GM20431 (cell line): ENCODE measurements at regions not wholly inside any gene's neighbourhood (a gene's known extent, or its start where the extent isn't known, plus 50 kb on each side); places are given as distances from the start of the nearest gene placed in this dataset.

Source experiments
- in situ Hi-C: fragments of 300-500 bp; cut with MseI, MboI; formaldehyde crosslinking; loops from one replicate; pipeline ENCODE4 v1.15.0; 2020; ENCODE audit warnings: low sequenced_read_pairs; ENCODE audit not compliant: unreplicated experiment

DNA sequence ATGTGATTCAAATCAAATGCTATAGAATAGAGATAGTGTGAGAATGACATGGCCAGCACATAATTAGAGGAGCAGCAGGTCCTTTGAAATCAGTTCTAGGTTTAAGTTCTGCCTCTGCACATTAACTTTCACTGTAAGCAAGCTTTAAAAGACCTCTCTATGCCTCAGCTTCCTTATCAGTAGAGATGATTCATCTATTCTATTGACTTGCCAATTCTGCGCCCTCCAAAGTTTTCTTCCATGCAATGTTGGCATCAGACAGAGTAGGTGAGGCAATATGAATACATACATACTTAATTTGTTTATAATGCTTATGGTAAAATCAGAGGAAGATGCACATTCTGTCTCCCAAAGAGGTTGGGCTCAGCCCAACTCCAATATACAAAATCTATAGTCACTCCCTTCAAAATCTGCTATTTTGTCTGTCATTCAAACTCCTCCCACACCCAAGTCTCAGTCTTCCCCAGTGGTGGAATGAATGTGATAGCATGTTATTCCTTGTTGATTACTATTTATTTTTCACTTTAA, 525.5 kb downstream of the RFC3 start:
- in situ Hi-C loops = no loop called here

DNA sequence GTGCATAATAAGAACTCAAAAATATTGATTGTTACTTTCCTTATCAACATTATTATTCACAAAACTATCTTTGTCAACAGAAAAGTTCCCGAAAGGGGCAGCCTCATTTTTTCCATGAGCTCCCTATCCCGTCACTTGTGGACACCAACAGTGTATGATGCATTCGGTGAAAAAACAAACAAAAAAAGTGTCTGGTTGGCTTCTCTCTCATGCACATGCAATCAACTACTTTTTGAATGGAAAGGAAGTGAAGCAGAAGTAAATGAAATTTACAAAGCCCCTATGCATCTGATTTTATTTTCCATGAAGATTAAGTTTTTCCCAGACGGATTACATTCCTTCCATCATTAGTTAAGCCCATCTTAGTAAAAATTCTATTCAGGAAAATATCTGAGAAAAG, 526.9 kb downstream of the RFC3 start:
- in situ Hi-C loops = no loop called here

DNA sequence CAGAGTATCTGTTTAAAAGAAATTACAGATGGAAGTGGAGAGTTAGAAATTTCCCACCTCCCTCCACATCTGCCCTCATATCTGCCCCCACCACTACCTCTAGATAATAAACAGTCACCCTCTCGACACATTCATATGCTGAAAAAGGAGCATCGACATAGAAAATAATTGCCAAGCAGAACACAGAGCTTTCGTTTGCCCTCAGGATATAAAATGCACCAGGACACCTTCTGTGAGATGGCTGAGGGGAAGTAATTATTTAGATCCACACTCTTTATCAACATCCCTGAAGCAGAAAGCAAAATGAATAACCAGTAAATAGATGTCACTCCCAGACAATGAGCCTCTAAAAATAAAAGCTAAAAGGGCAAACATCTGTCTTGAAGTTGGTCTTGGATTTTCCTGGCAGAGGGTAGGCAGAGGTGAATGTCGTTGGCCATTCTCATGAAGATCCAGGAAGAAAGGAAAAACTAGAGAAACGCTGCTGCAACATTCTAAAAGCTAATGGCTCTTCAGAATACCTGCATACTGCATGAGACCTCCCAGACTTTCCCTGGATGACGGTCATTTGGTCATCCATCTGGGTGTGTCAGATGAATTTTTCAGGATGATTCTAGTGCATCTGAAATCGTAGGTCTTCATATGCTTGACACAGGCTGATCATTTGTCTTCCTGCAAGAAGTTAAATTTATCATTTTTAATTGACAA, 527.5 kb downstream of the RFC3 start:
- in situ Hi-C loops = no loop called here

DNA sequence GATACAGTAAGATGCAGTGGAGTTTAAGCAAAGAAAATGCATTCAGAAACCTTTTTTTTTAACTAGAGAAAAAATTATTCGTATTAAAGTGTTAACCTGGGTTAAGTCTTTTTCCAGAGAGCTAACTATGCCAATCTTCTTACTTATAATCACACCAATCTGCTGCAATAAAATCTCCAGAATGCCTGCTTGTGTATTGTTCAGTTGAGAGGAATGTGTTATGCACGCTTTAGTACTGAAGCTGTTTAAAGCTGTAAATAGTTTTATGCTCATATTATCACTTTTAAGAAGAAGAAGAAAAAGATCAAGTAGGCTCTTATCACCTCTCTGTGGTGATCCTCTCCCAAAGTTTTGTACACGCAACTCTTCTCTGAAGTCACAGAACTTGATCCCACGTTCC, 528.7 kb downstream of the RFC3 start:
- in situ Hi-C loops = no loop called here

DNA sequence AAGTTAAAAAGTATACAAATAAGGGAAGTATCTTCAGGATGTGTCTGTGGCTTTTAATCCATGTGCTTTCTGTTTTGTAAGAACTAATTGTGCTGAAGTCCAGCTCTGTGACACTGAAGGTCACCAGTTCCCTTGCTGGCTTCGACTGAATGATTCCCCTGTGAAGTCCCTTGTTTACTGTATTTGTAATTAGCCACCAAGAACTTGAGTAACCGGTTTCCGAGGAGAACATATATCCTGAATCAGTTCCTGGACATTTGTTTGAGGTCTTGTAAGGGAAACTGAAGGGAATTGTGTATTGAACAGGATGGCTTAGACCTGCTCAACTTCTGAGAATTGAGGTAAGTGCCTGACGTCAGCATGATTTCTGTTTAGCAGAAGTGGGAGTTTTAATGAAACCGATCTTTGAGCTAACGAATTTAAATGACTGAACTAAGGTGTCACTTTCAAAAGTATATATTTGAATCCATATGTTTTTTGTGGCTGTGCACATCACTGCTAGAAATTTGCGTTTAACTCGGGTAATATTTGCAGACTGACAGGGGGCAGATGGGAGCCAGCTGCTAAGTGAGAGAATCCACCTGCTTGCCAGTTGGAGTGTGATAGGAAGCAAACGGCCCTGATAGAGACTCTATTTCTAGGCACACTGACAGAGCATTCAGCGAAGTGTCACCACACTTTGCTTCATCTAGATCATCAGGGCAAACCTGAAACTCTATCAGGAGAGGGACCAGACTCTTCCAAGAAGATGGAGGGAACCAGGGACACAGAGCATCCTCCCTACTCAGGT, 530.0 kb downstream of the RFC3 start:
- in situ Hi-C loops = no loop called here

DNA sequence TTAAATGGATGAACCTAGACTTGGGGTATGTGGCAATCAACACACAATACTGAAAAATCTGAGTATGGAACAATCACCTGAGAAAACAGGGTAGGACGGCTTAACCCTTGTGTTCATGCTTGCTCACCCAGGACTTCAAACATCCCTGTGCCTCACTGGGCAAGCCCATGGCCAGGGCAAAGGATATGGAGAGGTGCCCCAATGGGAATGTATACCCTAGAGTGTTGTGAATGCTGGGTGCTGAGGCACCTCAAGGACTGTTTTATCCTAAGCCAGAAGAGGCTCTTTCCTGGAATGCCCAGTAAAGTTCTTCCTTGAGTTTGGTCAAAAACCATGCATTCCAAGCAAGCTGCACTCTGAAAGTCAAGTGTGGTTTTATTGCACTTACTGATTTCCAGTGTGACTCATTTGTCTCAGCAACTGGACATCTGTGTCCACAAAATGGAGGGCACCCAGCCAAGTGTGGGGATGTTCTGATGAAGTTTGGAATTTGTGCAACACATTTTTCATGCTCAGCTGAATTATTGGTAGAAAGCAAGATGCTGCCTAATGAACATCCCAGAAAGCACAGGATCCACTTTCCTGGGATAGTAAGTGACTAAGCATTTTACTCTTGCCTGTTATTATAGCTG, 531.3 kb downstream of the RFC3 start:
- in situ Hi-C loops = no loop called here

DNA sequence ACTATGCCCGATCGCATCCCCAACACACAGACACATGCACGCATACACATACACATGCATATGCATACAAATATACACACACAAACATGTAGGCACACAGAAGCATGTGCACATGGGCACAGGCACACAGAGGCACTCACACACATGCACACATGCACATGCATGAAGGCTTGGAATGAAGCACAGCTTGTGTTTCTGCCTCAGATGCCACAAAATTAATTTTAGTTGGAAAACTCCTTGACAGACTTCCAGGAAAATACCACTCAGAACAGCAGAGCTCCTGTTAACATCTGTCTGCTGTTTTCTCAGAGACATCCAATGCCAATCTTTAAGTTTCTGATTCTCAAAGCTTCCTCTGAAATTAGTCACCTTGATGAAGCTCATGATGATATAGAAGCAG, 532.7 kb downstream of the RFC3 start:
- in situ Hi-C loops = no loop called here

DNA sequence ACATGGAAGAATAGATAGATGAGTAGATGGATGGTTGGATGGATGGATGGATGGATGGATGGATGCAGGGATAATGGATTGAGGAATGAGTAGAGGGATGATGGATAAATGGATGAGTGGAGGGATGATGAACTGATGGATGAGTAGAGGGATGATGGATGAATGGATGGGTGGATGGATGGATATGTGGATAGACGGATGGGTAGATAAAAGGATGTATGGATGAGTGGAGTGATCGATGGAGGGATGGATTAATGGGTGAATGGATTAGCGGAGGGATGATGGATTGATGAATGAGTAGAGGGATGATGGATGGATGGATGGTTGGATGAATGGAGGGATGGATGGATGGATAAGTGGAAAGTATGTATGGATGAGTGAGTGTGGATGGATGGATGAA, 533.2 kb downstream of the RFC3 start:
- in situ Hi-C loops = no loop called here

DNA sequence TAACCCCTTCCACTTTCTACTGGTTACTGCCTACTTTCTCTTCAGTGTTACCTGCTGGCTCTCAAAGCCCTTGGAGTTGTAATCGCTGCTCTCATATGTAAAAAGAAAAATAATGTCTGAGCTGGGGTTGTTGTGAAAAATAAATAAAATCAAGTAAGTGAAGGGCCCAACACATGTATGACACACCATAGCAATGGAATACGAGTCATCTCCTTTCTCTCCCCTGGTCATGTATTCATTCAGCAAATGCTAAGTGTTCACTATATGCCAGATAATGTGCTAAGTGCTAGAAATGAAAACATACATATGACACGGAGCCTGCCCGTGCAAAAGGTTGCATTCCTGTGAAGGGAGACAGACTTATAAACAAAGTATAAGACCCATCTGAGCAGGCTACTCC, 535.0 kb downstream of the RFC3 start:
- in situ Hi-C loops = no loop called here

DNA sequence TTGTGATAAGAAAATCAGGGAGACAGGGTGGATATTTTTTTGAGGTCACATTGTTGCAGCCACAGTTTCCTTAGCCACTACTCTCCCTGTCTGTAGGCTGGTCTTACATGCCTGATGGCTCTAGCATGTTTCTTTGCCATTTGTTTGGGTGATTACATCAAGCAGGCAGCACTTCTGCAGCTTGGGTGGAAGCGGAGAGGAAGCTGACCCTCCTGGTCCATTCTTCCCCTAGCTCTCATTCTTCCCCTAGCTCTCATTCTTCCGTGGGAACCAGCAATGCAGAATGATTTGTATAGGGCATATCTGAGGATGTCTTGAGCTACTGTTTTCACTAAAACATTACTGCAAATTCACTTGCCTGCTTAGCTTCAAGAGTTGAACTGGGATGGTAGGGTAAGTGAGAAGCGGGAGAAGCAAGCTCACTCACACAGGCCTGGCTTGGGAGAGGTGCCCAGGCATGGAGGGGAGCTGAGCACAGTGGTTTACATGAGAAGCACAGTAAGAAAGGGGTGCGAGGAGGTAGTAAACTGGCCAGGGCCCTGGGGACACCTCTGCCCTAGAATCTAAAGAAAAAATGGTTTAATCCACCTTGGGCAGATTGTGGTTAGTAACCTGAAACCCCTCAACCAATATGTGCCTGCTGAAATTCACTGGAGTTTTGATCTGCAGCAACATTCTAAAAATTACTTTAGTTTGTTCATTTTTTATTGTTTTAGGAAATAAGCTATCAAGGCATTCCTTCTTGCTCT, 538.9 kb downstream of the RFC3 start:
- in situ Hi-C loops = no loop called here

DNA sequence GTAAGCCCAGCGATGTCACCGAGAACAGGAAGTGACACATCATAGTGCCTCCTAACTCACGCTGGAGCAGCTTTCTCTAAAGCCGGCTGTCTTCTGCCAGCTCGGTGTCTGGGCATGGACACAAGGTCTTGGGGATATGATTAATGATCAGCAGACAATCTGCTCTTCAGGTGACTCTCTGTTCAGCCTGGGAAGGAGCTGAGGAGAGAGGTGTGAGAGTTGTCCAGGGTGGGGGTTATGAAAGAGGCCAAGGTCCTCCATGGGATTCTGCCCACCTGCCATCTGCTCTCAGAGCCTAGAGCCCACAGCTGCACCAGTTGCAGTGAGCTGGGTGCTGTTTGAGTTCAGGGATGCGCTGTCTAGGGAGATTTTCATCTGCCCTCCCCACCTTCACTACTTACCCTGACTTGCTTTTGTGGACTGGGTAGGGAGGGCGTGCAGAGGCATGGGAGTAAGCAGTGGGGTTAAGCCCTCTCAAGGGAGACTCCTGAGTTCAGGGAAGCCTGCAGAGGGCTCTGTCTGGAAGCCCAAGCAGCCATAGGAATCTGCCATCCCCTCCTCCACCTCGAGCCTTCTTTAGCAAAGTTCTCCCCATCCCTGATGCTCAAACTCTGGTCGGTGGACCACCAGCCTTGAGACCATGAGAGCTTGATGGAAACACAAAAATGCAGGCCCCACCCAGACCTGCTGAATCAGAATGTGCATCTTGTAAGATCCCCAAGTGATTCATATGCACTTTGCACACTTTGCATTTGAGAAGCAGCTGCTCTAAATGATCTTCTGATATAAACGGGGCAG, 539.7 kb downstream of the RFC3 start:
- in situ Hi-C loops = no loop called here

DNA sequence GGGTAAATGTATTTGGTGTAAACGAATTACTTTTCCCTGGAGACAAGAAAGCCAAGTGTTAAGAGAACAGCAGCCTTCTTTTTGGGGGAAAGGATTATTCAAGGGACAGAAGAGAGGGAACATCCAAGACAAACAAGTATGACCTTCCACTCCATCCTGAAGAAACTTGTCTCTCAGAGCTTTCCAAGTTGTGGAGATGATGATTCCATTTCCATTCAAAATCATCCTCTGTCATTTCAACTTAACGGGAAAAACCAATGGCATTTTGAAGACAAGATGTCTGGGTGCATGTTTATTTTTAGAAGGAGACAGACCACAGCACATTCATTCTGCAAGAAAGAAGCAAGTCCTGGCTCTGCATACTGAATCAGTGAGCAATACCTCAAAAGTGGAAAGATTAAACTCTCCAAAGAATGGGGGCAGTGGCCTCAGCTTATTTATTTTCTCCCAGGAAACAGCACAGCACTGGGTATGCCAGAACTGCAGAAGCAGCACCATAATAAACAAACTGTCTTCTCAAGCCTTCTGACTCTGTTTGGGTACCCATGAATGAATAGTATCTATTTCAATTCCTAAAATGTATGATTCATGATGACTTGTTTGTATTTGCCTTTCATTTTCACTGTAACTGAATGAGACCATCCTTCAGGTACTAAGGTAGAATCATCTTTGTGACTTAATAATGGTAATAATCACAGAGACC, 541.0 kb downstream of the RFC3 start:
- in situ Hi-C loops = no loop called here

DNA sequence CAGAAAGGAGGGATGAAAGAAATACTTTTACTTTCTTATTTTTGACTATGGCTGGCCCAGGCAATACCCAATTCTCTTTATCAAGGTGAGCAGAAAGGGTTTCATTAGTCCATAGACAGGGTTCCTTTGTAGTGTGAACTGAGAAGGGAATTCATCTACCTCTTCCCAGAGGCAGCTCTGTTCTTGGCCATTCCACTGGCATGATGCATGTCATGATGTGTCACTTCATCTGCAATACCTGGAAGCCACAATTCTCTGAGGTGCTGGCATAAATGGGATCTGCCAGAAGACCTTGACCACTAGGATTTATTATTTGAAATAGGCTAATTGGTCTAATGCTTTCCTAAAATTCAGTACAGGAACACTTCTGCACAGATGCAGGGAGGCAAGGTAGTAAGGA, 542.8 kb downstream of the RFC3 start:
- in situ Hi-C loops = no loop called here

DNA sequence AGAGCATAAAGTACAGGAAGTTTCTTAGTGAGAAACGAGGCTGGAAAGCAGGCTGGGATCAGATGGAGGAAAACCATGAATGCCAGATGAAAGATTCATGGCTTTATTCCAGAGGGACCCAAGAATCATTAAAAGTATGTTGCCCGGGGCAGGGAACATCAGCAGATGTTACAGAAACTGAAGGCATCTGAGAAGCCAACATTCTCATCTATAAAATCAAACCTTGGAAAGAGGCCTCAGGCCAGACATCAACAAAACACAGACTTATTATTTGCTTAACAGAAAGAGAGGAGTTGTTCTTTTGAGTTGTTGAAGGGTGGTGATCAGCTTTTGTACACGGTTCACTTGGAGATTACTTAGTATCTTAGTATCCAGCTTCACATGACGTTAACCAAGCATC, 543.6 kb downstream of the RFC3 start:
- in situ Hi-C loops = no loop called here

DNA sequence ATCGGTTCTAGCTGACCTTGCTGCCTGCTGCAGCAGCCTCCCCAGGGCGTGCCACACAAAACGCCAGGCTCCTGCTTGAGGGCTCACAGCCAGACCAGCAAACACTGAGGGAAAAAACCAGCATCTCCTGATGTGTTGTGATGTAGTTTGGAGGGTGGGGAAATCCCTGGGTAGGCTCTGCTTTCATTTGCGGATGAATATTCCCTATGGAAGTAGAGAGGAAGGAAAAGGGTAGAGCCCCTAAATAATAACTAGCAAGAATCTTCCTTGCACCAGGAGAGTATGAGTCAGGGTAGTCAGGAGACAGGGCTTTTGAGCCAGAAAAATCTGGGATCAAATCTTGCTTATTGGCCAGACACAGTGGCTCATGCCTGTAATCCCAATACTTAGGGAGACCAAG, 545.3 kb downstream of the RFC3 start:
- in situ Hi-C loops = no loop called here

DNA sequence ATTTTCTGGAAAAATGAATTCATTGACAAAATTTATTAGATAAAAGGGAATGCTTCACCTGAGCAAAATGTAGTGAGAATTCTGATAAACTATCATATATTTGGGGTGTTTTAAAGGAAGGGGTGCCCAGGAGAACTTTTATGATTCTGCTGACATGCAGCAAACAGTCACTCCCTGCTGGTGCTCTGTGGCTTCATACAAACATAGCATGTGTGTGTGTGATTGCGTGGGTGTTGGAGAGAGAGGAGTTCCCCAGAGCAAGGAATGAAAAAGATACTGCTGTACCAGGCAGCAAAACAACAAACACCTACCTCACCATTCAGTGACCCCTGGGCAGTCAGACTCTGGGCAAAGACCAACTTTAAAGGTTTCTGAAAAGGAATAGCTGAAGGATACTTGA, 546.7 kb downstream of the RFC3 start:
- in situ Hi-C loops = no loop called here

DNA sequence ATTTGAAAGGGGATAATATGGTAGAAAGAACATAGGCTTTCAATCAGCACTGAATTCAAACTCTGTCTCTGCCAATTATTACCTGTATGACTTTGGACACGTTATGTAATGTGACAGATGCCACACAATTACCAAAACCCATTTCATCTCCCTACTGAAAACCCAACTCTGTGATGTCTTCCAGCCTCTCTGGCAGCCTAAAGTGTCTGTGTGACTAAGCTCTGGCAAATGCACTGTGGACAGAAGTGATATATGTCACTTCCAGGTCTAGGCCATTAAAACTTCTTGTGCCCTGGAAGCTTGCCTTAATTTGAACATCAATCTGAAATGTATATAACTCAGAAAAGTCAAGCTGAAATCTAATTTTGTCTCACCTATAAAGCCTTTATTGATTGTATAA, 552.0 kb downstream of the RFC3 start:
- in situ Hi-C loops = no loop called here

DNA sequence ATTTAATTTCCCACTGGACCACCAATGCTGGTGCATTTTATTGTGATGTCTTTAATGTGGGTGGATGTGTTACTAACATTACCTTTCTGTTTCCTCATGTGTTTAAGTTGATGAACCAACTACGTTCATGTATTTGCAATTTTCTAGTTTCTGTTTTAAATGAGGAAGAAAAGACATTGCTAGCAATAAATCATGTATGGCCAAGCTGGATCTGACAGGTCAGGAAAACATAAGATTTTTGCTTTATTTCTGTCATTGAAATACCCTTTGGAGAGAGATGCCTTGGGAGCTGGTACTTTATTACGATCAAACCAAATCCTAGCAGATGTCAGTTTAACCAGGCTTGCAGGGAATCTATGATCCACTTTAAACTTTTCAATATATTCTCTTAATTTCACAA, 553.2 kb downstream of the RFC3 start:
- in situ Hi-C loops = no loop called here
